Stimulated activated CD4-positive, alpha-beta T cell treated with anti-CD3 and anti-CD28 coated beads, Interleukin-4, amount 100 ng/mL, for 1 hour (primary cell): ENCODE measurements at regions not wholly inside any gene's neighbourhood (a gene's known extent, or its start where the extent isn't known, plus 50 kb on each side); places are given as distances from the start of the nearest gene placed in this dataset.

ENCODE experiments used
- DNase-seq: peaks from one replicate; pipeline ENCODE4 v3.0.0-alpha.2; 2020

DNA sequence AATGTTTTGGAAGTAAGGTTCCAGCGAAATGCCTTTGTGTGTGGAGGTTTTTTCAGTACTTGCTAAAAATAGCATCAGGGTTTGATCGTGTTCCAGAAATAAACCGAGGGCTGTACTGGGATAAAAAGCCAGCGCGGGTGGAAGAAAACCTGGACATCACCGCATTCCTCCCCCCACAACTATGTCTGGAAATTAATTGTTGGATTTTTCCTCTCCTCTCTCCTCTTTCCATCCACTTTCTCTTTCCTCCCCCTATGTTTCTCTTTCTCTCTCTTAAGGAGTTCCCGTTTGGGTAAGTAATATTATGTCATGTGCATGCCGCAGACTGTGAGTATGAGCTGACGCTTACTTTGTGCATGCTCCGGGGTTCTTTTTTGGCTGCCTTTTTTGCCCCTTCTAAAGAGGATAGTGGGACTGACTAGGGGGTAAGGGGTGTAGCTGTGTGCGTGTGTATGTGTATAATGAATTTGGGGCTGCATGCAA lies 104.2 kb upstream of the HSD17B12 start:
- no peak for DNase-seq

DNA sequence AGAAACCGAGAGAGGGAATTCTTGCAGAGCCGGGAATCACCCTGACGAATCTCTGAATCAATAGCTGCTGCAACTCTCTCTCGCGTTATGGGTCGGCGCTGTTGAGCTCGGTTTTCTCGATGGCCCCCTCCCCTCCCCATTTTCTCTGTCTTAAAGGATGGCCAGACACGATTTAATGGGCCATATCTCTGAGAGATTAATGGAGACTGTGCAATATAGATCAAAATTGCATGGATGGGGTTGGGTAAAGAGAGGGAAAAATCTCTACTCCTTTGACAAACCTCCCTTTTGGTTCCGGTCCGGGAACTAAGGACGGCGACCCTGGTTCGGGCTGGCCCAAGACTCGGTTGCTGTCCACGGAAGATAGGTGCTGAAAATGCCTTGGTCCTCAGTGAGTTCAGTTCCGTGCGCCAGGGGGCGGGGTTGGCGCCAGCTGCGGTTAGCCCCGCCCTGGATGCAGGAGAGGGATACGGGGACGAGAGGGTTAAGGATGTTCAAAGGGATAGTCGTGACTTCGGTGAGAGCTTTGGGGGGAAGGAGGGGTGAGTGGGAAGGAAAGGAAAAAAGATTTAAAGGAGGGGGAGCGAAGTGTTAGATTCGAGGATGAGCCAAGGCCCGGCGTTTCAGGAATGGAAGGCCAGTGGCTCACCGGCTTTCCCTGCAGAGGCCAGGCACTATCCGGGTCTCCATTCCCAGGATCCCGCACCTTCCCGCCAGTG lies 103.6 kb upstream of the HSD17B12 start:
- no peak for DNase-seq

DNA sequence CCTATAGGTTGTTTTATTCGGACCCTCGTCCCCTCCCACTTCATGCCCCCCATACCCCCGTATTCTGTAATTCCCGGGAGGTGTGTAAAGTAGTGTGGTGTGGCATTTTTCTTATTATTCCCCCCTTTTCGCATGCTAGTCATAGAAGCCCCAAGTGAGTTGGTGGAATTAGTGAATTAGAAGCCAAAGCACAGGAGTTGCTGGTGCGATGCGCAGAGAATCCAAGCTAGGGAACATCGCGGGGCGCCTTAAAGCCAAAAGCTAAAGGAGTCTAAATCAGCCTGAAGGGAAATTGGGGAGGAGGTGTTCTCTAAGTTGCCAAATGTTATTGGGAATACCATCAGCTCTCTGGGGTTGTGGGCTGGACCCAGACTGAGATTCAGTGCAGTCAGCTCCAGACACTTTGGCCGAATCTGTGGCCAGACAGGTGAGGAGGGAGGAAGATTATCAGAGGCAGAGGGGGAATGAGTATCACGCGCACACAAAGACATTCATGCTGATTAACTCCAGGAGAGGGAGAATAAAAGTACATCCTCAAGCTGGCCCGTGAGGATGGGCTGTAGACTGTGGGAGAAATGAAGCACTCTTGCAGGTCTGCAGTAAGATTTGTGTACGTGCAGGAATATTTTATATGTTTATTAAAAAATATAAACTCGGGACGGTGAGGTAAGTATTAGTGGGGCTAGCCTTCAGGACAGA lies 102.8 kb upstream of the HSD17B12 start:
- DNase-seq: no peak

DNA sequence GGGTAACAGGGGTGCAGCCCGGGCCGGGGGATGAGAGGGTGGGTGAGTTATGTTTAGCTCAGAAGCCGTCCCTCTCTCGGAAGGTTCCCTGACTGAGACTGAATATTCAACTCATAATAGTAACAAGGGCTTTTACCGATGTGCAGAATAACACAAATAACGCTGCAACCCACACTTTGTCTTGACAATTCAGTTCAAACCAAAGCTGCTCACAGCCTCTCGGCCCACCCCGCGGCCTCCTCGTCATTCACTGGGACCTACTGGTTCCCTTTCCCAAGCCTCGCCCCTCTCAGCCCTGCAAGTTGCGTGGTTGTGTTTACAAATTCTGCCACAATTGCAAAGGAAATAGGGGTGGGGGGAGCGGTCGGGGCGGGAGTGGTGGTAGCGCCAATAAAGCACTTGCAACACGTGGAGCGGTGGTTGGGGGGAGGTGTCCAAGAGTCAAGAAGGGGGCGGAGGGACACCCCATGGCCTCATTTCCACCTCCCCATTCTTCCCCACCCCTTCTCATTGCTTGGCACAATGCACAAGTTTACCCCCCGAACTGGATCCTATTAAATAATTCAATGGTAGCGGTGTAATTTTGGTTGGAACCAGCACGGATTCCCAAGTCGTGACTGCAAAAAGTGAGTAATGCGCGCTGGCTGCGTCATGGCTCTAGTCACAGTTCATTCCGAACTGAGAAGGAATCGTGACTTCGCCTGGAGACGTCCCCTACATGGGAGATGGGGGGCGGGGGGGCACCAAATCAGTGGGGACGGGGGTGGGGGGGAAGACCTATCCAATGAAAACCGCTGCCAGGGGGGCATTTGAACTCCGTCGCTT lies 102.0 kb upstream of the HSD17B12 start:
- DNase-seq: no peak

DNA sequence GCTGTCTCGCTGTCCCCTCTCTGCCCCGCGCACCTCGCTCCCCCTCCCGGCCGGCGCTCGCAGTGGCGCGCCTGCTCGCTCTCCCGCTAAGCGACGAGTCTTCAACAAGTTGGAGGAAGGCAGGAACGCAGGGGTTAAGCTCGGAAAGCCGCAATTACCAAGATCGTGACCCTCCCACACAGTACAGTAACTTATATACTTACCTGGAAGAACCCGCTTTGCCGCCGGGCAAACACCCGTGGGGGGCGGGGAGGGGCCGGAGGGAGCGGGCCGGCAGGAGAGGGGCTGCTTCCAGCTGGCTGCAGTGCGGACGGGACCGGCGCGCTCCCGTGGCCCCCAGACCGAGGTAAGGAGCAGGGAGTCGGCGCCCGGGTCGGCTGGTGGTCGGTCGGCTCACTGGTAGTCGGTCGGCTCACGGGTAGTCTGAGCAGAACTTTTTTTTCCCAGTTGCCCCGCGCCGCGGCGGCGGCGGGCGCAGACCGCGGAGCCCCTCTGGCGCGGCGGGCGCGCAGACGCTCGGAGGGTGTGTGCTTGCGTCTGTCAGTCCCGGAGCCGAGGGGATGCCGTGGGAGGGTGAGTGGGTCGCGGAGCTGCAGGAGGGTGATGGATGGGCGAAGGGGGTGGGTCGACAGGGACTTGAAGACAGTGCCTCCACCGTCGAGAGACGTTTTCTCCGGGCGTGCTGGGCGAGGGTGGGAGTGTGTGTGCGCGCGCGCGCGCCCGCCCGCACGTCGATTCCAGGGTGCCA lies 101.2 kb upstream of the HSD17B12 start:
- DNase-seq: peak; percentile 50

DNA sequence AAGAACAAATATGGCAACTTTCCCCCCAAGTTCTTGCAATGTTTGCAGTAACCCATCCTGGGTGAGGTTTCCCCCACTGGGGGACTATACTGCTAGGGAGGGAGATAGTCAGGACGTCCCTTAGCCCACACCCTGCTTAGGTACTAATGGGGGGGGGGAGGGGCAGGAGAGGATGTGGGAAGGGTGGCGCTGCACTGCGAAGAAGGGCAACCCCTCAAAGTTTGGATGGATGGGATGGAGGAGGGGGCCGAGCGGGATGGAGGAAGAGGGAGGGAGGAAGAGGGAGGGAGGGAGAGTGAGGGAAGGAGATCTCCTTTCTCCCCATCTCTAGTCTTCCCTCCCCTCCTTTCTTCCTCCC lies 100.6 kb upstream of the HSD17B12 start:
- DNase-seq: no peak

DNA sequence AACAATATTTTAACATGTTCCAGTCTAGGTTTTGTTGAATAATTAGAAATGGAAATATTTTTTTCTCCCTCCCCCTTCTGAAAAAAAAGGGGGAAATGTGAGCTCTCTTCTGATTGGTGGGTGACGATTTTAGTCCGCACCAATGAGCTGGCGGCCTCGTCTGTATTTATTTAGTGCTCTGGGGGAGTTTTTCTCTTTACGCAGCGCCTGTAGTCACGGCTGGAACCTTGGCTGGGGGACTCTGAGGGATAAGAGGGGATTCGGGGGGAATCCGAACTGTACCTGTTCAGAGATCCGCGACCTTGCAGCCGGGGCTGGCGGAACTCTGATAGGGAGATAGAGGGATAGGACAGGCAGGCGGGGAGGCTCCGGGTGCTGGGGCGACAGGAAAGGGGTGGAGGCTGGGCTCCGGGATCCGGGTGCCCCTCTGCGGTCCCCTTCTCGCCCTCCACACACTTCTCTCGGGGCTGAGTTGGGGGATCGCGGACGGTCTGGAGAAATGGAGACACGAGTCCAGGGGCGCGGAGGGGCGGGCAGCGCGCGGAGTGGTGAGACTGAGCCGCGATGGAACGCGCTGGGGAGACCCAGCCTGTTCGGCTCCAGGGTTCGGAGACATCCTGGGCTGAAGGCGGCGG lies 99.7 kb upstream of the HSD17B12 start:
- DNase-seq: no peak

DNA sequence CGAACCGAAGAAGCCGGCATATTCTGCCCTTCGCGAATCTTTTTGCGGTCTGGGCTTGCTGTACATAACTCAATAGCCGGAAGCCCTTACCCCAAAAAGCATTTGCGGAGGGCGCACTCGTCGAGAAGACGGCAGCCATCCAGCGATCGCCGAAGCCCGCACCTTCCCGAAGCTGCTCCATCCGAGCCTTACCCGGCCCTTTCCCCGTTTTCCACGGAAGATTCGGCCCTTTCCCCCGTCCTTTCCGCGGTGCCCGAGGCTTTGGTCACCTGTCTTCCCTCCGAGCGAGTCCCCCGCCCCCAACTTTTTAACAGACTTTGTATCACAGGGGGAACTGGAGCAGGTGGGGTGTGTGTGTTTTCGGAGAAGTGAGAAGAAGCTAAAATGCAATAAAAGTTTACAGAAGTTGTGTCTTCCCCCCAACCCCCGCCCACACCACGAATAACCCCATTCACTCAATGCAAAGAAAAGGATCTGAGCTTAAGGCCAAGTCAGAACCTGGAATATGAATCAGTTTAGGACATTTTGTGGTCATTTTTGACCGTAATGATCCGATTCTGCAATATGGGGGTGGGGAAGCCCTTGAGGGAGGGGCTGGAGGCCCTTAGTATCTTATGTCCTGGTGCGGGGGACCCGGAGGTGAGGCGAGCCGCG lies 99.0 kb upstream of the HSD17B12 start:
- no peak for DNase-seq

DNA sequence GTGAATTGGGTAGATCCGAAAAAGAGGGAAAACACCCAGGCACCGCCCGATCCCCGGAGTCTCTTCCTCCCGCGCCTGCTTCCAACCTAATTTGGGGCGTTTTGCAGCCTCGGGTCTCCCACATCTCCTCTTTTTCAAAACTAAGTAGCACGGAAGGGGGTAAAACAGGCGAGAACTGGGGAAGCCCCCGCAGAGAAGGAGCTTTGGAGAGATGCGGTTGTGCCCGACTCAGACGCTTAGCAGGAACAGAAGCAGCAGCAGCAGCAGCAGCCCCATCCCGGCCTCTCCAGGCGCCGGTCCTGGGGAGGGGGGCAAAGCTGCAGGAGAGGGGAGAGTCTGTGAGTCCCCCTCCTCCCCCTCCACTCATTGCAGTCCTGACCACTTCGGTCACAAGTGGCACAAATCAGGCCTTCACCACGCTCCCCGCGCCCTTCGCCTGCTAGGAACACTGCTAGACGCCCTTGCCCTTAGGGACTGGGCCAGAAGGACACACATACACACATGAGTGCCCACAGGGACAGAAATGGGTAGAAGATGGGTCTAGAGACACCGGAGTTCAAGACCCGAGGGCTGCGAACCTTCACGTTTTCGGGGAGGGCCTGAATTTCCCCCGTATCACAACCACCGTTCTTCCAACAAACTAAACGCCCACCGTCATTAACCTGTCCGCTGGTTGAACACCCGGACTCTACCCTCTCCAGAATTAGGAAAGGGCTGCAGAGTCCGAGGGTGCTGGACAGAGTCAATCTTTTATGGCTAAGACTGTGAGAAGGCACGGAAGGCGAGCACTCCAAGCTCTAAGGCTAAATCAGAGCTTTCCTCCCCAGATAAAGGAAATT lies 98.3 kb upstream of the HSD17B12 start:
- no peak for DNase-seq

DNA sequence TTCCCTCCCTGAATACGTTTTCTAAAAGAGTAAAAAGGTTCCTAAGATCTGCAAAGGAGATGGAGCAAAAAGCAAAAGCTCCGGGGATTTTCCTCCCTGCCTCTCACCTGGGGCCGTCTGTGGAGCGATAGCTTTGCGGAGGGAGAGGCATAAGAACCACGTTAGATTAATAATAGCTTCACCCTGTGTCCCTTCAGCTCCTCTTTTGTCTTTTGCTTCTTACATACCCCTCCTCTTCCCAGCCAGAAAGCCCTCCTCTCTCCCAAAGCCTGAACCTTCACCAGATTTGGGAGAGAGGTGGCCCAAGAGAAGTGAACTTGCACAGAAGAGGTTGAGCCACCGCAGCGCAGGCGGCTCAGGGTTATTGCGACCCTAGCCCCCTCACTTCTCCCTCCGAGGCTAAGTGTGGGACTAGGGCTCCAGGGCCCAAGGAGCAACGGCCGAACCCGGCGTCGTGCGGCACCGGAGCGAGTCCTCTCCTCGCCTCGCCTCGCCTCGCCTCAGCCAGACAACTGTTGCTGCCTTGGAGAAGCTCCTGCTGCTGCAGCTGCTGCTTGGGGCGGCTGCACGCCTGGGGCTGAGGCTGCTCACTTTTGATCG lies 97.6 kb upstream of the HSD17B12 start:
- DNase-seq: no peak

DNA sequence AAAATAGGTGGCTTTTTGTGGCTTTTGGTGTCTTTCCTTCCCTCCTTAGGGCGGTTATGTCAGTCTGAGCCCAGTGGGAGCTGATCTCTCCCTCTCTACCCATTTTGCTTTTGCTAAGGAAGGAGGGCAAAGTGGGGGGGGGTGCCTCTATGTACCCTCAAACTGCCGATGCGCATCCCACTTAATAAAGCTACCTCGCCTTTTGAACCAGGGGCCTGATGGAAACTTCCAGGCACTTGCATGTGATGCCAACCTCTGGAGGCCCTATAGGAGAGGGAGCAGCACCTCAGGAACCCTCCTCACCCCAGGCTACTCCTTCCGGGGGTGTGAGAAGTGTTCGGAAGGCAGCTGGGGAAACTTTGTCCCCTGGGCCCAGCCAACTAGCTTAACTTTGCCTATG lies 97.0 kb upstream of the HSD17B12 start:
- no peak for DNase-seq

DNA sequence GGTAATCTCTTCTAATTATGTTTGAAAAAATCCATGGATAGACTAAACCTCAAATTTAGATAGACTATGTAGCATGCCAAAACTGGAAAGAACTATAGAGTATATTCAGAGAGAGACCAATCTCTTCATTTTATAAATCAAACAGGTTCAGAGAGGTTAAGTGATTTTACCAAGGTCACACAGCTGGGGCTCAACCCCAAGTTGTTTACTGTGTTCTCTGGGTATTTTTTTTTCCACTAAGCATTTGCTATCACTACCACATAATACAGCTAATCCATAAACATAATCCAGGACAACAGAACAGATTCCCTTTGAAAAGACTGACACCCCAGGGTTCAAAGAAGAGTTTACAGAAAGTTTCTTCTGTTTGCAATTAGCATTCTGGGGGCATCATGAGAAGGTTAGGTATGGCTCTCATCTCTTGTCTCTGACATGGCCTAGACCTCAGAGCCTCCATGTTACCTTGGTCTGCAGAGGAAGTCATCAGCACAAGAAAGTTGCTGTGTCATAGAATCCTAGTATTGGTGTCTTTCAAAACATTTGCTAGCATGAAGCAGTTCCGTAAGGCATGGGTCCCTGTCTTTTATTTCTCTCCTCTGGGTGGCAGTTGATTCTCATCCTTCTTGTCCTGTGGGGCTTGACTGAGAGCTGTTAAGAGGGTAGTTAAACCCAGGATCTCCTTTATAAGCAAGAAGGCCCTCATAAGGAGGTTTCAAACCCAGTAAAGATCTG lies 94.5 kb upstream of the HSD17B12 start:
- no peak for DNase-seq

DNA sequence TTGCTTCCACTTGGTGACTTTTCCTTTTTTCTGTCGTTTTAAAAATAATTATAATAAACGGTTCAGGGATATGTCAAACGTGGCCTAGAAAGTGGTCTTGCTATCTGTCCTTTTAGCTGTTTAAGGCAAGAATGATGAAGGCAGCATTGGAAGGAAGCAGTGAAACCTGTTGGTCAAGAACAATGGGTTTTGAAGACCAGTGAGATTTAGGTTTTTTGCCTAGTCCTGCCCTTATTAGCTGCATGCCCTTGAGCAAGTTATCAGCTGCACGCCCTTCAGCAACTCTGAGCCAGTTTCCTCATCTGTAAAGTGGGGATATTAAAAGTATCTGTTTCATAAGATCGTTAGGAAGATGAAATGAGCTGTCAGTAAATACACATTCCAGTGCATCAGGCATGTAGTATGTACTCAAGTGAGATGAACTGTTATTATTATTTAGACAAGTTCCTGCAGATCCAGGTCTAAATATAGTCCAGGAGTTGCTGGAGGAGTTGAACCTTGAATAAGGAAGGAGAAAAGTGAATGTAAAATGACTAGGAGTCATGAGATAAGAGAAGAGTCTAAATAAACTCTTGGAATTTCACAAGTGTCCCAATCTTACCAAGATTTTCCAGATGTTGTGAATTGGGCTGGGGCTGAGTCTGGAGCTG lies 90.8 kb upstream of the HSD17B12 start:
- no peak for DNase-seq

DNA sequence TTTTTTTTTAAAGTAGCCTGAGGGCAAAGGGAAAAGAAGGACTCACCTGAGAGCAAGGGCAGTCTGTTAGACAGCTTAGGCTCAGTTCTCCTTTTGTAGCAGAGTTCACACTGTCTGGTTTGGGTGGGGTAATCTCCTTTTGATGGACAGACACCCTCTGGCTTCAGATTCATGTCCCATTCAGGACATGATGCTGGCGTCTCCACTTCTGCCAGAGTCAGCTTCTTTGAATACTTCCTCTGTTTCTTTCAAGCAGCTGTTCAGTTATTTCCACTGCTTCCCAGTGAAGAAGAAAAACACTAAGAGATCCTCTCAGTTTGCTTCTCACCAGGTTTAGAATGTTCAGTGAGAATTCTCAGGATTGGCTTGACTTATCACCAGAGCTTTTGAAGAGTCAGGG lies 79.0 kb upstream of the HSD17B12 start:
- DNase-seq: no peak

DNA sequence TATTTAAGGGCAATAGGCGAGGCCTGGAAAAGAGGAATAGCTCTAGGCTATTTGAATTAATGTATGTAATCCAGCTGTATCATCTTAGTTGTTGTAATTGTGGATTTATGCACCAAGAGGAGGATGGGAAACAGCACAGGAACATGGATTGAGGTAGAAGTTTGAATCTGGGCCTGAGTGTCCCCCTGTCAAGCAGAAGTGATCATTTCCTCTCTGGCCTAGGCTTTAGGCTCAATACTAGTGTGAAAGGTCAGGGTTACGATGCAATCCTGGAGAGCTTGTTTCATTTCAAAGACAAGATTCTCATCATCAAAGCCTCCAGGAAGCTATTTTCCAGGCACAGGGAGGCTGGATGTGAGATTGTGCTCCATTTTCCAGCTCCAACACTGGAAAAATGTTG lies 77.9 kb upstream of the HSD17B12 start:
- DNase-seq: no peak

DNA sequence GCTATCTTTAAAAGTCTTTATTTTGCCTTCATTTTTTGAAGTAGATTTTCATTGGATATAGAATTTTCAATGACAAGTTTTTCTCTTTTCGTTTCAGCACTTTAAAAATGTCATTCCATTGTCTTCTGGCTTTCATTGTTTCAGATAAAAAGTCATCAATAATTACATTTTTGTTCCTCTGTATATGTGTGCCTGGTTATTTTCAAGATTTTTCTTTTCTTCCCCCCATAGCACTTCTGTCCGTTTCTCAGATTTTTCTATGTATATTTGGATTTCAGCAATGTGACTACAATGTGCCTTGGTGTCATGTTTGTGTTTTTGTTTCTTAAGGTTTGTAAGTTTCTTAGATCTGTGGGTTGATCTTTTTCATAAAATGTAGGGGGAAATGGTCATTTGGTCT lies 66.3 kb upstream of the HSD17B12 start:
- DNase-seq: no peak

DNA sequence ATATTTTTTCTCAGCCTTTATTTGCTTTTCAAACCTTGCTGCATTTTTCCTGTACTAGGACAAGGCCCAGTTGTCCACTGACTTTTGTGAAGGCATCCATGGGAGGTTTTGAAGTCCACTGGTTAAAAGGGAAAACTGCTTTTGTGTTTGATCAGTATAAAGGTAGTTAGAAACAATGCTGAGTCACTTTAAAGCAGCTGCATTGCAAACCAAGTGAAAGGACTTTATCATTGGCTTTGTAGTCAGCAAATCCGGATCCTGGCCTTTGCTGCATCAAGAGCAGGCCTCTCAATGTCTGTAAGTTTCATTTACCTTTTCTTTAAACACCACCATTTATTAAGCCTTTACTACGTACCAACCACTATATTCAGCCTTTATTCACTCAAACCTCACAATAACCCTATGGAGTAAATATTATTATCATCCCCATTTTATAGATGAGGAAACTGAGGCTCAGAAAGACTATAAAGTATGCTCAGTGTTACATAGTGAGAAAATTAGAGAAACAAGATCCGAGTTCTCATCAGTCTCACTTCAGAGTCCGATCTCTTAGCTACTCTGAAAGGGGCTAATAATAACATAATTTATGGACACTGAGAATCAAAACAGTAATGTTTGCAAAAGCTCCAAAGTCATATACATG lies 60.6 kb upstream of the HSD17B12 start:
- no peak for DNase-seq

DNA sequence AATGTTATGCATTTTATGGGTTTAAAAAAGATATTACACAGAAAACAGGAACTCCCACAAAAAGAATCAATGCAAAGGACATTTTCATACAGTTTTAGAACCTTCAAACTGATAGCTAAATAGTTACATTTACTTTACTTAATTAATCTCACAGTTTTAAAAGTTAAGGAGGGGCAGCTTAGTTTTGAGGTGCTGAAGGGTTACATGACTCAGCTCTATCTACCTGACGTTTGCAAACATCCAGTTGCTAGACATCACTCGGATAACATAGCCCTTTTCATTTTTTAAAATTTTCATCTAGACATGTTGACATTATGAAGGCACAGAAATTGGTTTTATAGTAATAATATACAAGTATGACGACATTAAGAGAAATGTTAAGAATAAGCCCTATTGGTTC lies 53.7 kb upstream of the HSD17B12 start:
- no peak for DNase-seq
